ENCODE measurements at regions not wholly inside any gene's neighbourhood (a gene's known extent, or its start where the extent isn't known, plus 50 kb on each side); places are given as distances from the start of the nearest gene placed in this dataset.

DNA sequence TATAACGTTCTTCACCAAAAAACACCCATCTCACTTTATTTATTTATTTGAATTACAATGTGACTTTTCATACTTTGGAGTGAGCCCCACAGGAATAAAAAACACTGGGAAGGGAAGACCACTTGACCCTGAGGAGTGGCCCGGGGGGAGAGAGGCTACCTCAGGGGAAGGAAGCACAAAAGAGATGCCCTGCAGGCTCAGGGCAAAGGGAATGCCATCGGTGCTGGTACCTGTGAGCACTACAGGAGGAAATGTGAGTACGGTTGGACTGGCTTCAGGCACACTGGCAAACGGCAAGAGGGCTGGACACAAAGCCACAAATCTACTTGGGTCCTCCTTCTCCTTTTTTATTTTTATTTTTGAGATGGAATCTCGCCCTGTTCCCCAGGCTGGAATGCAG is 363.9 kb upstream of the KLF4 start:
- TF ChIP-seq EGR1 (IDR thresholded peaks at IDR 0.05; ENCODE audit: low read depth in 2 of 2) (no peak), FOXA1 (IDR thresholded peaks at IDR 0.05) (no peak), HNF4G (IDR thresholded peaks at IDR 0.05) (no peak), SP1 (IDR thresholded peaks at IDR 0.05) (no peak), YY1 (IDR thresholded peaks at IDR 0.05) (no peak), RXRA (IDR thresholded peaks at IDR 0.05) (no peak), GABPA (IDR thresholded peaks at IDR 0.05 in 1 of 2, conservative IDR thresholded peaks at IDR 0.05 in 1 of 2) (no peak), RAD21 (IDR thresholded peaks at IDR 0.05) (no peak), REST (IDR thresholded peaks at IDR 0.05) (no peak), TAF1 (conservative IDR thresholded peaks at IDR 0.05) (no peak), JUND (IDR thresholded peaks at IDR 0.05) (no peak), FOXA2 (IDR thresholded peaks at IDR 0.05) (no peak)
- TF ChIP-seq, protein P1, sequence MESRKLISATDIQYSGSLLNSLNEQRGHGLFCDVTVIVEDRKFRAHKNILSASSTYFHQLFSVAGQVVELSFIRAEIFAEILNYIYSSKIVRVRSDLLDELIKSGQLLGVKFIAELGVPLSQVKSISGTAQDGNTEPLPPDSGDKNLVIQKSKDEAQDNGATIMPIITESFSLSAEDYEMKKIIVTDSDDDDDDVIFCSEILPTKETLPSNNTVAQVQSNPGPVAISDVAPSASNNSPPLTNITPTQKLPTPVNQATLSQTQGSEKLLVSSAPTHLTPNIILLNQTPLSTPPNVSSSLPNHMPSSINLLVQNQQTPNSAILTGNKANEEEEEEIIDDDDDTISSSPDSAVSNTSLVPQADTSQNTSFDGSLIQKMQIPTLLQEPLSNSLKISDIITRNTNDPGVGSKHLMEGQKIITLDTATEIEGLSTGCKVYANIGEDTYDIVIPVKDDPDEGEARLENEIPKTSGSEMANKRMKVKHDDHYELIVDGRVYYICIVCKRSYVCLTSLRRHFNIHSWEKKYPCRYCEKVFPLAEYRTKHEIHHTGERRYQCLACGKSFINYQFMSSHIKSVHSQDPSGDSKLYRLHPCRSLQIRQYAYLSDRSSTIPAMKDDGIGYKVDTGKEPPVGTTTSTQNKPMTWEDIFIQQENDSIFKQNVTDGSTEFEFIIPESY (IDR thresholded peaks at IDR 0.05) = no peak
- TF ChIP-seq, protein P2, sequence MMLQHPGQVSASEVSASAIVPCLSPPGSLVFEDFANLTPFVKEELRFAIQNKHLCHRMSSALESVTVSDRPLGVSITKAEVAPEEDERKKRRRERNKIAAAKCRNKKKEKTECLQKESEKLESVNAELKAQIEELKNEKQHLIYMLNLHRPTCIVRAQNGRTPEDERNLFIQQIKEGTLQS (IDR thresholded peaks at IDR 0.05) = no peak
- no peak for DNase-seq (ENCODE audit: low spot score)
- WGBS = 91% methylated on average over 6 of the region's 6 CpGs
- Histone ChIP-seq H3K27me3 (ENCODE audit: control insufficient read depth in 4 of 4, insufficient read depth in 4 of 4, low read length in 3 of 4) (no peaks in the 10 kb centered on the region), H3K9me3 (ENCODE audit: control insufficient read depth in 4 of 4, low read length in 3 of 4) (no peaks in the 10 kb centered on the region), H3K4me3 (ENCODE audit: low read depth in 1 of 3, low read length in 3 of 3) (no peak overlapping the region), H3K4me1 (ENCODE audit: control insufficient read depth in 4 of 4, insufficient read depth in 4 of 4, low read length in 3 of 4) (peaks cover 0 to 1% (median under 1%) of the 10 kb centered on the region in 4 donors), H3K27ac (ENCODE audit: low read depth in 1 of 2, low read length in 2 of 2) (no peak overlapping the region), H3K9ac (ENCODE audit: low read depth in 1 of 2, low read length in 2 of 2) (no peak overlapping the region), H3K36me3 (ENCODE audit: control insufficient read depth in 4 of 4, insufficient read depth in 3 of 4, low read depth in 1 of 4, low read length in 3 of 4) (no peaks in the 10 kb centered on the region)

DNA sequence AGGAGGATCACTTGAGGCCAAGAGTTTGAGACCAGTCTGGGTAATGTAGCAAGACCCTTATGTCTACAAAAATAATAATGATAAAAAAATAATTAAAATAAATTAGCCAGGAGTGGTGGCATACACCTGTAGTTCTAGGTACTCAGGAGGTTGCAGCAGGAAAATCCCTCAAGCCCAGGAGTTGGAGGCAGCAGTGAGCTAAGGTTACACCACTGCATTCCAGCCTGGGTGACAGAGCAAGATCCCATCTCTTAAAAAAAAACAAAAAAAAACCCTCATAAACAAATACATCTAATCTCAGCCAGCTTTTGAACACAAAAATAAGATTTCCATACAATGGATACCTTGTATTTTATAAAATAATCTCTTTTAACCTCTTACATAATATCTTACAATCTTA is 363.3 kb upstream of the KLF4 start:
- TF ChIP-seq NR2F2 (IDR thresholded peaks at IDR 0.05) (no peak), EGR1 (IDR thresholded peaks at IDR 0.05; ENCODE audit: low read depth in 2 of 2) (no peak), GABPA (IDR thresholded peaks at IDR 0.05 in 1 of 2, conservative IDR thresholded peaks at IDR 0.05 in 1 of 2) (no peak), TAF1 (conservative IDR thresholded peaks at IDR 0.05) (no peak), CTCF (IDR thresholded peaks at IDR 0.05; ENCODE audit: low read depth, low read length, missing input control) (no peak), YY1 (IDR thresholded peaks at IDR 0.05) (no peak), FOXA2 (IDR thresholded peaks at IDR 0.05) (no peak), HNF4A (conservative IDR thresholded peaks at IDR 0.05) (no peak), REST (IDR thresholded peaks at IDR 0.05) (no peak), SP1 (IDR thresholded peaks at IDR 0.05) (no peak), RAD21 (IDR thresholded peaks at IDR 0.05) (no peak), HNF4G (IDR thresholded peaks at IDR 0.05) (no peak)
- DNase-seq (ENCODE audit: low spot score) = no peak
- Histone ChIP-seq H3K27me3 (ENCODE audit: control insufficient read depth in 4 of 4, insufficient read depth in 4 of 4, low read length in 3 of 4) (no peaks in the 10 kb centered on the region), H3K4me1 (ENCODE audit: control insufficient read depth in 4 of 4, insufficient read depth in 4 of 4, low read length in 3 of 4) (peaks cover 0 to 4% (median 3%) of the 10 kb centered on the region in 4 donors), H3K36me3 (ENCODE audit: control insufficient read depth in 4 of 4, insufficient read depth in 3 of 4, low read depth in 1 of 4, low read length in 3 of 4) (no peaks in the 10 kb centered on the region), H3K9me3 (ENCODE audit: control insufficient read depth in 4 of 4, low read length in 3 of 4) (no peaks in the 10 kb centered on the region), H3K27ac (ENCODE audit: low read depth in 1 of 2, low read length in 2 of 2) (no peak overlapping the region), H3K4me3 (ENCODE audit: low read depth in 1 of 3, low read length in 3 of 3) (no peak overlapping the region), H3K9ac (ENCODE audit: low read depth in 1 of 2, low read length in 2 of 2) (no peak overlapping the region)
